Right hindlimb (tissue), 1 donor: ENCODE measurements at regions not wholly inside any gene's neighbourhood (a gene's known extent, or its start where the extent isn't known, plus 50 kb on each side); places are given as distances from the start of the nearest gene placed in this dataset.

Experiments used
- DNase-seq: peaks from one replicate; pipeline ENCODE4 v3.0.0-alpha.2; 2018

DNA sequence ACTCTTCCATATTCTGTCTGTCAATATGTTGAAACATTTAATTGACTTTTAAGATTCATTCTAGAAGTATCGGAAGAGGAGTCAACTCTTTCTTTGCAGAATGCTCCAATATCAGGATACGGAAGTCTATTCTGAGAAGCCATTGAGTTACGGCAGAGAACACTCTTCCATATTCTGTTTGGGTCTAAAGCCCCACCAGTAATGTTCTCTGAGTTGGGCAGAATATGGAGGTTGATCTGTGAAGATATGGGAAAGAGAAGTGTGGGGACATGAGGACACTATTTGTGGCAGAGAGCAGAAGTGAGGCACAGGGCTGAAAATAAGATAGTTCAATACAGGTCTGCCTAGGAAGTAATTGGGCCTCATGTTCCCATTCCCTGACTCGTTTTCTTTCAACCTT lies 300.0 kb downstream of the DIRAS2 start:
- DNase-seq, result no peak

DNA sequence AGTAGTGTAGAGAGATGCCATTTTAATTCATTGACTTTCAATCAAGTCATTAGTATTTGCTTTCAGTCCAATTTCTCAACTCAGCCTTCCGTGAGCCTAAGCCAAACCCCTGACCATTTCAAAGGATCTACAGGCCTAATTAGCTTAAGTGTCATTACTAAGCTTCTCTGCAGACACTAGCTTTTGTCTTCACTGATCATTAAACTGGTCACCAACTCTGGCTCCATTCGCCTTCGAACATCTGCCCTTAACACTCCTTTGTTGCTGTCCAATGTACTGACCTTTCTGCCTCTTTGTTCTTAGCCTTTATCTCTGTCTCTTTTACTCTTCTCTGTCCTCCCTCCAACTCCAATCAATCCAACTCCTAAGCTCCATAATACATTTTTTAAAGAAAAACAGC lies 299.3 kb downstream of the DIRAS2 start:
- DNase-seq, result no peak

DNA sequence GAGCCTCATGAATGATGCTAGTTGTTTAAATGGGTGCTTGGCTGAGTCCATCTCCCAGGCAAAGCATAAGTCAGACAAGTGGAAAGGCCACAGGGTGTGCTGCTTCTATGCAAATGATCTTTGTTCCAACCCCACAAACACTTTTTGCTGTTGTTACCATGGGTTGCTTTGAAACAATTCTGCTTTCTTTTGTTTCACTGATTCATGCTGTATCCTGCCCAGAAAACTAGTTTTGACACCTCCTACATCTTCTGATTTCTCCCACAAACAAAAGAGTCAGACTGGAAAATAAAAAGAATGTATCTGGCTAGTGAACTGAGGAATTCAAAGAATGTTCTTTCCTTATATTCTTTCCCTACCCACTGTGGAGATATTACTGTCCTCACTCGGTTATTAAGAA lies 298.6 kb downstream of the DIRAS2 start:
- DNase-seq, result no peak

DNA sequence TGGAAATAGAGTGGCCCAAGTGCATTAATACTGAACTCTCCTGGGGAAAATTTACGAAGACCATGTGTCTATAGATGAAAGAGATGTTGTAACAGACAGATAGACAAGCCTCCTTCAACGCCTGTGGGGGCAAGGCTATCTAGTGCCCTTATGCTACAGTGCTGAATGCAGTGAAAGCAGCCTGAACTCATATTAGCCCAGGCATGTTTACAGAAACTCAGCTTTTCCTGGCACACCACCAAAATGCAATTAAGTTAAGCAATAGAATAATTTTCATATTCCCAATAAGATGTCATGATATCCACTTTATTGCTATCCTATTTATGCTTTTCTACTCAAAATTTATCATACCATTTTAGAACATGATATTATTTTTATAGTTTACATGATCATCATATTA lies 277.0 kb downstream of the DIRAS2 start:
- DNase-seq, result no peak

DNA sequence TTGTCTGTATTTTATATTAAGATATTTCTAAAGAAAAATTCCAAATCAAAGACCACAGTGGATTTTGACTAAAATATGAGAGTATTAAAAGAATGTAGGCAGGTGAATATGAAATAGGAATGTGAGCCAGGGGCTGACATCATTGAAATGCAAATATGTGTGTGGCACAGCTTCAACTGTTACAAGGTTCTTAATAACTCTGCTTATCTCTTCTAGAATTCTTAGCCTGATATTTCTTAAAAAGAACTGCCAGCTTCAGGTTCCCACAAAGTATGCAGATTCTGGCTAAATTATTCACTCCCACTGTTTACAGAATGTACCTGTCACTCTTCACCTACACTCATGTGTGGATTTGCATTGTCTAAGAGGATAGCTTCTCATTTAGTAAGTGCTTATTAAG lies 274.4 kb downstream of the DIRAS2 start:
- DNase-seq, result no peak

DNA sequence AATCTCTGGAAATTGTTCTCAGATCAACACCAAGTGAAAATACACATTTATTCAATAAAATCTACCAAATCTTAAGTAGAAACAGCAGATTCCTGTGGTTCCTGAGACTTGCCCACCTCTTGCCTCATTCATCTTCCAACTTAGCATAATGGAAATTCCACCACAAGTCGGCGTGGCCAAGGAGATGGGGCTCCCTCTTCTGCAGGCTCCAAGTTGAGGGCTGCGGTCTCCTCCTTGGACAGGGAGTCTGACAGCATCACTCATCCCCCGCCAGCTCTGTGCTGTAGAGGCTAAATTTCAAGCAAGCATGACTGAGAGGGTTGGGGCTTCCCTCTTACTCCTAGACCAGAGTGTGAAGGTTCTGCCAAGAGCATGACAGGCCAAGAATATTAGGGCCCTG lies 273.7 kb downstream of the DIRAS2 start:
- DNase-seq, result no peak

DNA sequence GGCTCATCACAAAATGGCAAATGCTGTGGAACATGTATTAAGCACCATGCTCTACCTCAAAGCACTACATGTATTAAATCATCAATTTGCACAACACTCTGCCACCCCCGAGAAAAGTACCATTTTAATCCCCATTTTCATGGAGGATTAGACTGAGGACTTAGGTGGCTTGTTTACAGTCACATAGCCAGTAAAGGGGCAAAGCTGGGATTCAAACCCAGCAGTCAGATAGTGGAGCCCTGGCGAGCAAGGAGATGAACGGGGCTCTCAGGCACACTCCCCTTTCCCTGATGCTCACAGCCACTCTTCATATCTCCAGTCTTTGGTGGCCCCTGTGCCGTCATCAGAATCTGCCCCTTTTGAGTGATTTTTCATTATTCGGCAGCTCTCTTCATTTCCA lies 262.9 kb downstream of the DIRAS2 start:
- no peak for DNase-seq

DNA sequence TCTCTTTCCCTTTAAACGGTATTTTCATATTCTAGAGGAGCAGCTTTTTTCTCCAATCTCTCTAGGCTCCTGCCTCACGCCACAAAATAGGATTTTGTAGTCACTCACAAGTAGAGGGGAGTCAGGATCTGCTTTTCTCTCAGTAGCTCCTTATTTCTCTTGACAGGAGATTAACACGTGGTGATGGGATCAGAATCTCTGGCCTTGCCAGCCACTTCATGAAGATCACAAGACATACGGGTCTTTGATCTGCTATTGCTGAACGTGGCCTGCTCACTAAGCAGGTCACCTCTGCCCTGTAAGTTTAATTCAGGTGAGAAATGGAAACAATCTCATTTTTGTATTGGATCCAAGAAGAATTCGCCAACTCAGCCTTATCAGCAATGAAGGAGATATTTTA lies 257.5 kb downstream of the DIRAS2 start:
- no peak for DNase-seq

DNA sequence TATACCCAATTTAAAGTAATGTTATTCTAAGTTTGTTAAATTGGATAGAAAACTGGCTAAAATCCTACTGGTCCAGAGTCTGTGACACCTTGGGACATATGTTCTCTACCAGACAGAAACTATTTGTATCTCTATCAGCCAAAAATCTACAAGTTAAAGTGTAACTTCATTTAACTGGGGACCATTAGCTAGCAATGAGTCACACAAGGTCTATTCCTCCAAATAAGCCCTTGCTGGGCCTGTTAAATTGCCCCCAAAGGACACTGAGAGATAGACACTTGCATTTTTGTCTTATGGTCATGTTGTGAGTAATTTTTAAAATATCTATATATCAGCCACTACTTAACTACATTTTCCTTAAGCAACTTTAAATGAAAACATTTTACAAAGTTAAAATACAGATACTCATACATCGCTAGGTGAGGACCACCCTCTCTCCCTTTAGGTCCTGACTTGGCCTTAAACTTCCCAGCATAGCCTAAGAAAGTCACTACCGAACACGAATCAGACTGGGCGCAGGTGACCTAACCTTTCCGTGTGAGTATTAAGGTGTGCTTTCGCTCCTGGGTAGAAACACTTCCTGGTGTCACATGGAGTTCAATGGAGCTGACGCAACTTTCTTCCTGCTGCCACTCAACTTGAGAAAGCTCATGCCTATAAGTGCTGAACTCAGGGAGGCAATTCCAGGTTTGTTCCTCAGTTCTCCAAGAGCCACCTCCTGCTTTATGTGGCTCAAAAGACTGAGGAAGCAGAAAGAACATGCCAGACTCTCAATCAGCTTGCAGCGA lies 249.1 kb downstream of the DIRAS2 start:
- DNase-seq, result no peak

DNA sequence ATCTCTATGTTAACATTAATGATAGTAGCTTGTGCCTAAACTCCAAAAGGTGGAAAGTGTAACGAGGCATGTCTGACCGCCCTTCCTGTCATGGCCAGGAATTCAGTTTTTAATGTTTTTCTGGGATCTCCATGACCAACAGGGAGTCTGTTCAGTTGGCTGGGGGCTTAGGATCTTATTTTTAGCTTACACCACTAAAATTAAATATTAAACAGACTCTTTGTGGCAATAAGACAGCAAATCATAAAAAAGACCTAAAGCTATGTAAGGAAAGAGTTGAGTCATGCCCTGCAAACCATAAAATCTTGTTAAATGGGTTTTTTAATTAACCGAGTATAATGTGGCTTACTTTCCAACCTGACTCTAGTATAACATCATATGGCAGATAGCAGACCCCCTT lies 247.8 kb downstream of the DIRAS2 start:
- no peak for DNase-seq

DNA sequence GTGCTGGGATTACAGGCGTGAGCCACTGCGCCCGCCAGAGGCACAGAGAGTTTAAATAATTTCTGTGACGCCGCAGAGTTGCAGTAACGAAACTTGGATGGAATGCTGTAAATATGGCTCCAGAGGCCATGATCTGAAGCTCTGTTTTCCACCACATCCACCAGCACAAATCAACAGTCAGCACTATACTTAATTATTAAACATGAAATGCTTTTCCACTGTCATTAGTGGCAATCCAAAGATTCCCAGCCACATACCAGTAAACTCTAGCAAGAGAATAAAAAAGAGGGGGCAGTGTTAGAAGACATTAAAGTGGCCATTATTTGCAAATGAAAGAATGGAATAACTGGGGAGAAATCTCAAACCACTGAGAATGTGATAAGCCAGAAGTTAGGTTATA lies 242.5 kb downstream of the DIRAS2 start:
- no peak for DNase-seq

DNA sequence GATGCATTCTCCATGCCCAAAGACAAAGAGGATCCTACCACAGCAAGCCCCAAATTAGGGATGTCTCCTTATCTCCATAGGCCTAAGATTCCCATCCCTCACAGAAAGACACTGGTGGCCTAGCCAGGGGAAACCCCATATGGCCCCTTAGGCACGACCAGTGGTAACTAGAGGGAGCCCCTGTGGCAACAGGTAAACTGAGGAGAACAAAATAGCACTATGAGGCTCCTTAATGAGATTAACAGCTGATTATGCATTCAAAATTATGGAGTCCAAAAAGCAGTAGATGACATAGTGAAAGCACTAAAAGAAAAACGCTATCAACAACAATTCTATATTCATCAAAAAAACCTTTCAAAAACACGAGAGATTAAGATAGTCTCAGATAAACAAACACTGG lies 234.0 kb downstream of the DIRAS2 start:
- DNase-seq, result no peak

DNA sequence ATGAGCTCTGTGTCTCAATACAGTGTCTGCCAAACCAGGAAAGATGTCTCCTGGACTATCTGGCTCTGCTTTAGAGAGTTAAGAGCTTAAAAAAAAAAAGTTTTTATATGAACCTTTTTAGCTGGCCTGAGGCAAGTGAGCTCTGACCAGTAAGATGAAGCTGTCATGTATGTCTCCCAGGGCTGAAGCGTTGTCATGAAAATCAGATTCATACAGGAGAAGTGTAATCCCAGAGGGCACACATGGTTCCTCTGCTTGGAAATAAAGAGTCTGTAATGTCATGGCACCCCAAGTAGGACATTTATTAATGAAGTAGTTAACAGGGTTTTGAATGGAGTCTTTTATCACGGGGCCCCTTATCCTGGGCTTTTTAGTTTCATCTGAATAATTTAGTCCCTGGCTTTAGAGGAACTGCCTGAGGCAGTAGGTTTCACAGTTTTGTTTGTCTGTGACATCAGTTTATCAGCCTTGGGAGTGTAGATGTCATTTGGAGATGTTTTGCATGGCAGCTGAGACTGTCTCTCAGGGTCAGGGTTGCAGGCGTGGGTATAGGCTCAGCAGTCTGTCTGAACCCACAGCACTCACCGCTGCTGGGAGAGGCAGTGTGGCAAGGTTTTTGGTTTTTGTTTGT lies 223.3 kb downstream of the DIRAS2 start:
- DNase-seq, result no peak

DNA sequence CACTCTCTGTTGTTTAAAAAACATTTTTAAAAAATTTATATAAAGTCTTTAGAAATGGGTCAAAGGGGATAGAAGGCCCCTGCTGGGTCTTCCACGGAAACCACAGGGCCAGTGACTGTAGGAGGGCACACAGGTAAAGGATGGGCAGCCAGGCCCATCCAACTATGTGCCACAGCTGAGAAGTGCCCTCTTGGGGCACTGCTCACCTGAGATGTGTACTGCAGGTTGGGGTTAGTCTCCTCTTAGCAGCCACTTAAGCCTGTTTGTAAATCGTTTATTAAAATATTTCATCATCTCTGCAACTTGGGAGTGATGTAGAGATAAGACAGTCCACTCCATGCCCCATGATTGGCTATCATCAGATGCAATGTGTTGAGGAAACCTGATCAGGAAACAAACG lies 222.4 kb downstream of the DIRAS2 start:
- no peak for DNase-seq

DNA sequence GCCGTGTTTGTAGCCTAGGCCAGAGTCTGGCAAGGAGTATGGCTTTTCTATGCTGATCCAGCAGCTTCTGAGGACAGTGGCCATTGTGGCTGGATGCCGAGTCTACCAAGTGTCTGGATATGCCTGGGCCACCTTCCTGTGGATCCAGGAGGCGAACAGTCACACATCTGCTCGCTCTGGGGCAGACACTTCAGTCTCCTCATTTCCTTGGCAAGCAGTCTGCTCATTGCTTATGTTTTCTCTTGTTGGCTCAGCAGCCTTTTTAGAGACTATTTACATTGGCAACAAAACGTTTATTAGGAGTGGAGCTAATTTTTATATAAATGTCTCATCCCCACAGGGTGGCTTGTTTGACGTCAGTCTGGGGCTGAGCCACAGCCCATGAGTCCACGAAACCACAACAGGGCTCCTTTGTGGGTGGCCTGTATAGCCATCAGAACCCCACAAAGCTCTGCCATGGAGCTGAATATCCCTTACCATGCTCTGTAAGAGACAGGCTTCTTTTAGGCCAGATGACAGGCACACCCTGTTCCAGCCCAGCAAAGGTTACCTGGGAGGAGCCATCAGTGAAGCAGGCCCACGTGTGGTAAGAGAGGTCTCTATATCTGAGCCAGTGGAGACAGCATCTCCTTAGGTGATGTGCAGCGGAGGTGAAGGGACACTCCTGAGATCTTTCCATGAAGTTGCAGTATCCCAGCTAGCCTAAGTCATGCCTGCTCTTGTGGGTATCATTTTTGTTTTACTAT lies 221.7 kb downstream of the DIRAS2 start:
- DNase-seq, result no peak

DNA sequence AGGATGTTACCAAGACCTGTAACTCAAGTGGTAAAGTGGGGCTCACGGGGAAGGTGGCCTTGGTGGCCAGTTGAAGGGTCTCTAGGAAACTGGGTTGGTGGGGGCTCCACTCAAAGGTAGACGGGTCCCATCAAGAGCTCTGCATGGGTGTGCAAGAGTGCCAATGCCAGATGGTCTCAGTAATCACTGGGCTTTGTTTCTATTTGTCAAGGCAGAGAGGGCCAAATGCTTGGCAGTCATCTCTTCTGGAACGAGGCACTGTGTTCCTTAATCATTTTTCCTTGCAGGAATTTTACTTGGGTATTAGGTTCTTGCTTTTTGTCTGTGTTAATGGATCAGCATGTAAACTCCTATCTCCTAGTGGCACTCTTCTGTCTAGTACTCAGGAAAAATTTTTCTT lies 220.8 kb downstream of the DIRAS2 start:
- no peak for DNase-seq

DNA sequence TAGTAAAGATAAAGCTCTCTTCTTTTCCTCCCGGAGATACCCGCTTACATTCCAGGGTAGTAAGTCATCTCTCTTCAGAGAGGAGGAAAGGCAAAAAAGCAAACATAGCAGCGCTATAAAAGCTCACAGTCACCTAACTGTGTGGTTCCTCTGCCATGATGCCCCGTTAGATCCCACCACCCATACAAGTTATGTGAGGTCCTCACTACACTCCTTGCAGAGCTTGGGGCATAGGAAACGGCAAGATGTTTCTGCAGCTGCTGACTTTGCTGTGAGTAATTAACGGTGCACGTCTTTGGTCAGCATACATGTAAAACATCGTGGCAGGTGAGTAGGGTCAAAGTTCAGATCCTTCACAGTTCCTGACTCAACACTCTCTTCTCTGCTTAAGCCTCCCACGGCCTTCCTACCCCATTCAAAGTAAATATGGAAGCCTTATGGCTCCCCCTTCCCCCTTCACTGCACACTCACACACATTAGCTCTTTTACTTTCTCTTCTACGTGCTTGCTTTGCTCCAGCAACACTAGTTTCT lies 218.9 kb downstream of the DIRAS2 start:
- no peak for DNase-seq

DNA sequence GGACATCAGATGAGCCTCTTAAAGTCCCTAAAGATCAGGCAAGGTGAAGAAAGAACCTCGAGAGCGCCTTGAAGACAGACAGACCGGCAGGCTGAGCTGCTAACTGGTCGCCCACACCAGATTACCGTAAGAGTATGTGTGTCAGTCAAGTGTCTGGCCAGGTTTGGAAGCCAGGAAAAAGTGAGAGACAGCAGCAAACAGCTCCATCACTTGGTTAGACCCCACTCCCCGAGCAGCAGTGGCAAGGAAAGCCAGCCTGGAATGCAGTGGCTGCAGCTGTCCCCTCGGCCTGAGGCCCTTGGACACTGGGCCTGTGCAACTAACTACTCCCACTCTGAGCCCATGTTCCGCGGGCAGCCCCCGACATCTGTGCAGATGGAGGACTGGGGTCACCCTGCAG lies 214.1 kb downstream of the DIRAS2 start:
- no peak for DNase-seq

DNA sequence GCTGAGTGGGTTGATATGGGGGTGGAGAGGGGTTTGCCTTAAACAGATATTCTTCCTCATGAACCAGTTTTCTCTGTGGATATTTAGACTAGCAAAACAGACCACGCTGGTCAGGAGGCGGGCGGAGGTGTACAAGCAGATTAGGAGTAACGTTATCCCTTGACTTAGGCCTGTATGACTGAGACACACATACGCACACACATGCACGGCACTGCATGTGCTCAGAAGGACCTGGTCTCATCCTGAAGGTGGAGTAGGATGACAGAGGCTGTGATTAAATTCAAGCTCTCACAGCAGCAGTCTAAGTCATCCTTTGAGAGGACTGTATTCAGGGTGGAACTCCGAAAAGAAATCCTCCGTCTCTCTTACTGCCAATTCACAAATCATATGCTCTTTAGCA lies 209.7 kb downstream of the DIRAS2 start:
- DNase-seq, result no peak

DNA sequence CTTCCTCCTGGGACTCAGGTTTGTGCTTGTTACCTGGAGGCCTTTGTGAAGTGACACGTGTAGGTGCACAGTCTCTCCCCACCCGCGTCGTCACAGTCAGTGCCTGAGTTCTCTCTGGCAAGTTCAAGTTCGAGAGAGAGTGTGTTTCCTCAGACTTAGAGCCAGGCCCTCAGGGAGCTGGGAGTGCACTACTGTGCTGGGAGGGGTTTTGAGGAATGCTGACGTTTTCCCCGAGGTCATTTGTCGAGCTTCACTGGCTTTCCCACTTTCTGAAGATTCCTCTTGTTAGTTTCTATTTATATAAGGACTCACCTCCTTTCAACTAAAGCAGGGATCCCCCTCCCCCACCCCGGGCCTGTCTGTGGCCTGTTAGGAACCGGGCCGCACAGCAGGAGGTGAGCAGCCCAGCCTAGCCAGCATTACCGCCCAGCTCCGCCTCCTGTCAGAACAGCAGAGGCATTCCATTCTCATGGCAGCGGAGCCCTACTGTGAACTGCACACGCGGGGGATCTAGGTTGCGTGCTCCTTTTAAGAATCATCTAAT lies 209.2 kb downstream of the DIRAS2 start:
- DNase-seq, result peak; percentile 22

DNA sequence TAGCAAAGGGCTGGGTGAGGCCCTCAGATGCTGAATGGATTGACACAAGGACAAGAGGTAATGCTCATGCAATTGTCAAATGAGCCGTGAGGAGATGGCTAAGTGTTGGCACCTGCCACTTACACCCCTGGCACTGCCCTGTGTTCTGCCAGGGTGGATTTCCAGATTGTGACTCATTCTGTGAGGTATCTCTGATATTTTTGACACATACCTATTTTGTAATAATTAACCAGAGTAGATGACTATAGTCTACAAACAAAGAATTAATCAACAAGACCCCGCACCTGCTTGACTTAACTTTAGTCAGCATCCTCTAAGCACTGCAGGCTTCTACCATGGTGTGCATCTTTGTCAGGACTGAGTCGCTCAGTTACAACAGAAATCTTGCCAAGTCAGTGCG lies 200.8 kb downstream of the DIRAS2 start:
- DNase-seq, result no peak

DNA sequence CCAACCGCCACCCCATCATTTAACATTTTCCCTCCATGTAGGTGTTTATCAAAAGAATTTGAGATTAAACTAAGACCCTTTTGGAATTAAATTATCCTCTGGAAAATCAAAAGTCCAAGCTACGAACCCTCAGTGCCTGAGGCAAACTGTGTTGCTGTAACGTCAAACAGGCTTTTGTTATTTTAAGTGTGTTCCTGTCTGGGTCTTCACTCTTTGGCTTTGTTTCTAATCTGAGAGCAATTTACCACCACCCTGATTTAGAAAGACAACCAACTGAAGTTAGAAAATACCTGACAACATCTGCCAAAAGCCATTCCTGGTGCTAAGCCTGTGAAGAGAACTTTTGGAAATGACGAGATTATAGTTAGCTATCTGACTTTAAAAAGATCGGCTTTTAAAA lies 199.9 kb downstream of the DIRAS2 start:
- no peak for DNase-seq

DNA sequence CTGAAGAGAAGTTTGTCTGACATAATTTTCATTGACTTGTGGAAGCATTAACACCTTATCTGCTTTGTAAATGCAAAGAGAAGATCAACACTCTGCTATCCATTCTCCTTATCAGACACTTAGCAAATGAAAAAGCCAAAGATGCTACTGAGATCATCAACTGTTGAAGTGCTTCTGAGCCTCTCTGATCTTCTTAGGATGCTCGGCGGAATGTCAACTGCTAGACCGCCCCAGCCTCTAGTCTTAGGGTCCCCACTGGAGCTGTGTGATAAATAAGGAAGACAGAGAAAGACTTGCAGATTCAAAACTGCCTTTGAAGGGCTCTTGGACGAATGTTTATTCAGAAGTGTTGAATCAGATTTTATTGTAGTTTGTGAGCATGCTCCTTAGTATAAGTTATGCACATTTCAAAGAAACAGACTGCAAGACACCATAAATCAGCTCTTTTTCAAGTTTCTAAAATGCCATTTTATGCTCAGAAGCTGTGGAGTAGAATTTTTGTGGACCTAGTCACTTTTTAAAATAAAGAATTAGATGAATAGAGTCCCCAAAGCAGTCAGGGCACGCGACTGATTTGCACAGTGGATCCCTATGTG lies 197.9 kb downstream of the DIRAS2 start:
- DNase-seq, result no peak
